ENCODE measurements at regions not wholly inside any gene's neighbourhood (a gene's known extent, or its start where the extent isn't known, plus 50 kb on each side); places are given as distances from the start of the nearest gene placed in this dataset.

- Histone ChIP-seq H3K9me1 (ENCODE audit: control insufficient read depth, extremely low read depth, insufficient read depth, low read length) (no peaks in the 10 kb centered on the region), H3K4me3 (ENCODE audit: control insufficient read depth in 2 of 3, extremely low read depth in 1 of 3, insufficient read depth in 2 of 3, low read depth in 1 of 3, low read length in 3 of 3) (no peak overlapping the region), H4K20me1 (ENCODE audit: control insufficient read depth, extremely low read depth, insufficient read depth, low read length) (no peaks in the 10 kb centered on the region), H3K27me3 (ENCODE audit: control insufficient read depth, extremely low read depth, insufficient read depth, low read length) (peaks cover 8% of the 10 kb centered on the region), H2AFZ (ENCODE audit: control insufficient read depth, low read length) (no peak overlapping the region), H3K4me1 (ENCODE audit: control insufficient read depth, extremely low read depth, insufficient read depth, low read length) (peaks cover 6% of the 10 kb centered on the region), H3K9ac (ENCODE audit: control insufficient read depth, extremely low read depth, insufficient read depth, low read length) (no peak overlapping the region), H3K36me3 (ENCODE audit: control insufficient read depth in 2 of 2, extremely low read depth in 1 of 2, insufficient read depth in 2 of 2, low read length in 2 of 2) (no peaks in the 10 kb centered on the region), H3K9me3 (ENCODE audit: control insufficient read depth, low read depth, low read length) (no peaks in the 10 kb centered on the region), H3K79me2 (ENCODE audit: control insufficient read depth, insufficient read depth, low read length) (no peaks in the 10 kb centered on the region), H3K27ac (ENCODE audit: control insufficient read depth, insufficient read depth, low read length) (no peak overlapping the region), H3K4me2 (ENCODE audit: control insufficient read depth, extremely low read depth, insufficient read depth, low read depth, low read length) (no peak overlapping the region)
- TF ChIP-seq CTCF (optimal IDR thresholded peaks at IDR 0.05 in 1 of 3, IDR thresholded peaks at IDR 0.05 in 1 of 3, conservative IDR thresholded peaks at IDR 0.05 in 1 of 3; ENCODE audit: extremely low read depth in 1 of 3, insufficient read depth in 2 of 3, low read length in 3 of 3) (no peak), EZH2 (IDR thresholded peaks at IDR 0.05; ENCODE audit: low read length) (no peak)
- dilution Hi-C loops (cut with MboI; ENCODE audit: extremely low pct_ligation_motif_present, low sequenced_read_pairs) = no loop called here
- FAIRE-seq = no peak
- no peak for DNase-seq (ENCODE audit: low read depth, low spot score)
Observed at GRCh38 chr9:89949111-89949510, 344.3 kb downstream of the GADD45G start.

- Histone ChIP-seq H3K79me2 (ENCODE audit: control insufficient read depth, insufficient read depth, low read length) (no peaks in the 10 kb centered on the region), H3K36me3 (ENCODE audit: control insufficient read depth in 2 of 2, extremely low read depth in 1 of 2, insufficient read depth in 2 of 2, low read length in 2 of 2) (no peaks in the 10 kb centered on the region), H2AFZ (ENCODE audit: control insufficient read depth, low read length) (no peak overlapping the region), H3K9me3 (ENCODE audit: control insufficient read depth, low read depth, low read length) (no peaks in the 10 kb centered on the region), H3K9ac (ENCODE audit: control insufficient read depth, extremely low read depth, insufficient read depth, low read length) (no peak overlapping the region), H4K20me1 (ENCODE audit: control insufficient read depth, extremely low read depth, insufficient read depth, low read length) (no peaks in the 10 kb centered on the region), H3K27me3 (ENCODE audit: control insufficient read depth, extremely low read depth, insufficient read depth, low read length) (peaks cover 3% of the 10 kb centered on the region), H3K4me1 (ENCODE audit: control insufficient read depth, extremely low read depth, insufficient read depth, low read length) (peaks cover 6% of the 10 kb centered on the region), H3K4me2 (ENCODE audit: control insufficient read depth, extremely low read depth, insufficient read depth, low read depth, low read length) (no peak overlapping the region), H3K4me3 (ENCODE audit: control insufficient read depth in 2 of 3, extremely low read depth in 1 of 3, insufficient read depth in 2 of 3, low read depth in 1 of 3, low read length in 3 of 3) (no peak overlapping the region), H3K27ac (ENCODE audit: control insufficient read depth, insufficient read depth, low read length) (no peak overlapping the region), H3K9me1 (ENCODE audit: control insufficient read depth, extremely low read depth, insufficient read depth, low read length) (no peaks in the 10 kb centered on the region)
- dilution Hi-C loops (cut with MboI; ENCODE audit: extremely low pct_ligation_motif_present, low sequenced_read_pairs) = no loop called here
- no peak for DNase-seq (ENCODE audit: low read depth, low spot score)
- TF ChIP-seq EZH2 (IDR thresholded peaks at IDR 0.05; ENCODE audit: low read length) = no peak
- TF ChIP-seq CTCF (optimal IDR thresholded peaks at IDR 0.05 in 1 of 3, IDR thresholded peaks at IDR 0.05 in 1 of 3, conservative IDR thresholded peaks at IDR 0.05 in 1 of 3; ENCODE audit: extremely low read depth in 1 of 3, insufficient read depth in 2 of 3, low read length in 3 of 3) = no peak
- no peak for FAIRE-seq
Observed at GRCh38 chr9:89951675-89952074, 346.9 kb downstream of the GADD45G start.

All from keratinocyte (primary cell).